ENCODE measurements at regions not wholly inside any gene's neighbourhood (a gene's known extent, or its start where the extent isn't known, plus 50 kb on each side); places are given as distances from the start of the nearest gene placed in this dataset.

DNA sequence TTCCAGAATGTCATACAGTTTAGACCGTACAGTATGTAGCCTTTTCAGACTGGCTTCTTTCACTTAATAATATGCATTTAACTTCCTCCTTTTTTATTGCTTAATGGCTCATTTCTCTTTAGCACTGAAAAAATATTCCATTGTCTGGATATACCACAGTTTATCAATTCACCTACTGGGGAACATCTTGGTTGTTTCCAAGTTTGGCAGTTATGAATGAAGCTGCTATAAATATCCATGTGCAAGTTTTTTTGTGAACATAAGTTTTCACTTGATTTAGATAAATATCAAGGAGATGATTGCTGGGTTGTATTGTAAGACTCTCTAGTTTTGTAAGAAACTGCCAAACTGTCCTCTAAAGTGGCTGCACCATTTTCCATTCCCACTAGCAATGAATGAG is 375.5 kb downstream of the PCDH18 start:
- TF ChIP-seq, protein P1, sequence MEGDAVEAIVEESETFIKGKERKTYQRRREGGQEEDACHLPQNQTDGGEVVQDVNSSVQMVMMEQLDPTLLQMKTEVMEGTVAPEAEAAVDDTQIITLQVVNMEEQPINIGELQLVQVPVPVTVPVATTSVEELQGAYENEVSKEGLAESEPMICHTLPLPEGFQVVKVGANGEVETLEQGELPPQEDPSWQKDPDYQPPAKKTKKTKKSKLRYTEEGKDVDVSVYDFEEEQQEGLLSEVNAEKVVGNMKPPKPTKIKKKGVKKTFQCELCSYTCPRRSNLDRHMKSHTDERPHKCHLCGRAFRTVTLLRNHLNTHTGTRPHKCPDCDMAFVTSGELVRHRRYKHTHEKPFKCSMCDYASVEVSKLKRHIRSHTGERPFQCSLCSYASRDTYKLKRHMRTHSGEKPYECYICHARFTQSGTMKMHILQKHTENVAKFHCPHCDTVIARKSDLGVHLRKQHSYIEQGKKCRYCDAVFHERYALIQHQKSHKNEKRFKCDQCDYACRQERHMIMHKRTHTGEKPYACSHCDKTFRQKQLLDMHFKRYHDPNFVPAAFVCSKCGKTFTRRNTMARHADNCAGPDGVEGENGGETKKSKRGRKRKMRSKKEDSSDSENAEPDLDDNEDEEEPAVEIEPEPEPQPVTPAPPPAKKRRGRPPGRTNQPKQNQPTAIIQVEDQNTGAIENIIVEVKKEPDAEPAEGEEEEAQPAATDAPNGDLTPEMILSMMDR (IDR thresholded peaks at IDR 0.05): no peak
- TF ChIP-seq ZFX (IDR thresholded peaks at IDR 0.05; ENCODE audit: borderline replicate concordance): no peak
